ENCODE measurements at regions not wholly inside any gene's neighbourhood (a gene's known extent, or its start where the extent isn't known, plus 50 kb on each side); places are given as distances from the start of the nearest gene placed in this dataset.

- no peaks in the 10 kb centered on the region for H3K79me1 ChIP-seq (ENCODE audit: insufficient read depth, low read depth, low read length, poor library complexity, severe bottlenecking)
- no peak overlapping the region for H2BK5ac ChIP-seq (ENCODE audit: insufficient read length, low read length)
- peaks cover 2% of the 10 kb centered on the region; the same call in 1 of the 2 replicates for H3K4me1 ChIP-seq (ENCODE audit: insufficient read depth, low read length)
- H2BK15ac ChIP-seq (ENCODE audit: low read depth, low read length): no peak overlapping the region
- no peak overlapping the region for H3K56ac ChIP-seq (ENCODE audit: insufficient read length, low read depth, low read length)
- no peak overlapping the region for H3K4me3 Mint-ChIP-seq
- 0 out of 7 replicates have a peak overlapping the region, but pooled peaks of 1 of the 3 experiments have one; percentile 29 for H3K27ac Mint-ChIP-seq
- DNase-seq: no peak
- H3K27me3 ChIP-seq (ENCODE audit: insufficient read depth, low read length): no peaks in the 10 kb centered on the region
- H3K27ac ChIP-seq (ENCODE audit: insufficient read length, low read depth, low read length): no peak overlapping the region
- H4K91ac ChIP-seq (ENCODE audit: insufficient read length, low read depth, low read length): no peak overlapping the region
- H3K4ac ChIP-seq (ENCODE audit: low read depth, low read length): no peak overlapping the region
- no peaks in the 10 kb centered on the region for H3K27me3 Mint-ChIP-seq (ENCODE audit: low read depth)
- no peaks in the 10 kb centered on the region for H3K9me3 ChIP-seq (ENCODE audit: control insufficient read depth, low read depth, low read length)
- peaks cover 6 to 11% of the 10 kb centered on the region in 2 experiments; a peak in 4 of 5 replicates for H3K9me3 Mint-ChIP-seq
- no CpG with 5 or more reads among the region's 3 CpGs for WGBS (ENCODE audit: extremely low coverage, insufficient read length, low lambda C conversion rate)
- H3K14ac ChIP-seq (ENCODE audit: insufficient read depth, low read length): no peak overlapping the region
- no peaks in the 10 kb centered on the region for H4K20me1 ChIP-seq (ENCODE audit: control insufficient read depth, insufficient read depth, insufficient read length)
- H2AK5ac ChIP-seq (ENCODE audit: insufficient read length, low read length): no peak overlapping the region
- no peak overlapping the region for H2BK12ac ChIP-seq (ENCODE audit: insufficient read length, low read depth, low read length)
- H2AFZ ChIP-seq (ENCODE audit: low read length): no peak overlapping the region
- no peak overlapping the region for H3K9ac ChIP-seq (ENCODE audit: extremely low read depth, insufficient read length, low read length)
- H3K79me2 ChIP-seq (ENCODE audit: insufficient read depth, low read length): no peaks in the 10 kb centered on the region
- no peak for TF ChIP-seq CTCF (conservative IDR thresholded peaks at IDR 0.05)
- H3K36me3 Mint-ChIP-seq (ENCODE audit: insufficient read depth in 1 of 3, low read depth in 3 of 3): peaks cover 2 to 9% (median 6%) of the 10 kb centered on the region in 3 experiments; a peak in 6 of 7 replicates
- no peak overlapping the region for H4K5ac ChIP-seq (ENCODE audit: insufficient read length, low read depth, low read length)
- H3K4me1 Mint-ChIP-seq: peaks cover 24% of the 10 kb centered on the region in 2 experiments
- no peak overlapping the region for H3K4me2 ChIP-seq (ENCODE audit: insufficient read depth, insufficient read length, low read length)
- no peak overlapping the region for H3K23ac ChIP-seq (ENCODE audit: insufficient read length, low read depth, low read length)
- H2BK20ac ChIP-seq (ENCODE audit: low read depth, low read length, poor library complexity, severe bottlenecking): no peak overlapping the region
- no peak overlapping the region for H3T11ph ChIP-seq (ENCODE audit: low read length)
- no peak overlapping the region for H3K18ac ChIP-seq (ENCODE audit: insufficient read length, low read depth, low read length)
- H3K23me2 ChIP-seq (ENCODE audit: insufficient read length, low read depth, low read length, poor library complexity, severe bottlenecking): no peaks in the 10 kb centered on the region
- H2BK120ac ChIP-seq (ENCODE audit: low read depth, low read length, poor library complexity, severe bottlenecking): no peak overlapping the region
- no peak overlapping the region for H4K8ac ChIP-seq (replicated peaks; ENCODE audit: insufficient read length, low read depth, low read length)
These were observed 531.8 kb upstream of the CDH6 start for GRCh38 chr5:30661730-30662129.

Measured in H9 (cell line).